CD4-positive, alpha-beta T cell (primary cell): ENCODE measurements at regions not wholly inside any gene's neighbourhood (a gene's known extent, or its start where the extent isn't known, plus 50 kb on each side); places are given as distances from the start of the nearest gene placed in this dataset.

Experiments
- ATAC-seq: fragments of 200-7000 bp; cut with Tn5 transposase; one replicate; pipeline ENCODE4 v1.10.0; 2022; ENCODE audit warnings: mild to moderate bottlenecking; ENCODE audit not compliant: poor library complexity
- CTCF ChIA-PET: fragments of 350-600 bp; sonication (Branson Sonifier 250); formaldehyde crosslinking; loops from one replicate; lab custom pipeline; 2021; ENCODE audit warnings: antibody characterized with exemption, inconsistent platforms; lab: Charles Lee
- POLR2A ChIA-PET: fragments of 350-600 bp; sonication (Branson Sonifier 250); formaldehyde crosslinking; loops from one replicate; lab custom pipeline; 2021; ENCODE audit warnings: antibody characterized with exemption, inconsistent platforms; lab: Charles Lee
- DNase-seq, 14 experiments: peaks; one replicate each; pipeline ENCODE4 v3.0.0-alpha.2; 2013 to 2020; ENCODE audit warnings: mixed read lengths in 2 of 14
- H3K27ac ChIP-seq, 2 donors: one replicate each; pipeline versions ENCODE4 v1.5.1 to v1.7.0; 2013; ENCODE audit warnings: low read length in 2 of 2, low read depth in 1 of 2, mild to moderate bottlenecking in 1 of 2
- H3K27me3 ChIP-seq, 2 experiments: 1 replicate in 1 of 2; 2 replicates in 1 of 2; pipeline versions ENCODE4 v1.6.1 to v1.7.0; 2013; ENCODE audit warnings: low read length in 2 of 2, control low read depth in 1 of 2, mild to moderate bottlenecking in 1 of 2, moderate library complexity in 1 of 2; ENCODE audit not compliant: insufficient read depth in 2 of 2, control insufficient read depth in 1 of 2
- H3K36me3 ChIP-seq: one replicate; pipeline ENCODE4 v1.6.1; 2013; ENCODE audit warnings: low read length, control low read depth; ENCODE audit not compliant: insufficient read depth
- H3K4me1 ChIP-seq: one replicate; pipeline ENCODE4 v1.6.1; 2013; ENCODE audit warnings: low read length, control low read depth; ENCODE audit not compliant: insufficient read depth
- H3K4me3 ChIP-seq: one replicate; pipeline ENCODE4 v1.5.1; 2013; ENCODE audit warnings: mild to moderate bottlenecking, low read length, moderate library complexity
- H3K9me3 ChIP-seq, 2 experiments: 1 replicate in 1 of 2; 2 replicates in 1 of 2; pipeline versions ENCODE4 v1.6.1 to v1.7.0; 2013; ENCODE audit warnings: low read length in 2 of 2, mild to moderate bottlenecking in 2 of 2, control low read depth in 1 of 2, moderate library complexity in 1 of 2; ENCODE audit not compliant: control insufficient read depth in 1 of 2, insufficient read depth in 1 of 2
- H3K27ac Mint-ChIP-seq: one replicate; pipeline ENCODE4 v1.8.0; 2020; ENCODE audit warnings: mixed read lengths
- H3K27me3 Mint-ChIP-seq: one replicate; pipeline ENCODE4 v1.8.0; 2021; ENCODE audit warnings: mixed read lengths
- H3K36me3 Mint-ChIP-seq: one replicate; pipeline ENCODE4 v1.8.0; 2021; ENCODE audit warnings: low read depth, mixed read lengths
- H3K4me1 Mint-ChIP-seq: one replicate; pipeline ENCODE4 v1.8.0; 2021; ENCODE audit warnings: low read depth, mixed read lengths
- H3K4me3 Mint-ChIP-seq: one replicate; pipeline ENCODE4 v1.8.0; 2020; ENCODE audit warnings: mild to moderate bottlenecking, mixed read lengths
- H3K9me3 Mint-ChIP-seq: one replicate; pipeline ENCODE4 v1.8.0; 2020; ENCODE audit warnings: mixed read lengths
- CTCF ChIP-seq: fragments of 200-600 bp; IDR thresholded peaks from one replicate; pipeline ENCODE4 v1.8.0; 2022; ENCODE audit warnings: antibody characterized with exemption, mild to moderate bottlenecking
- intact Hi-C, 2 experiments: fragments of 100-400 bp; cut with DNase I in 1 of 2; cut with micrococcal nuclease in 1 of 2; formaldehyde crosslinking; loops; one replicate each; pipeline versions ENCODE4 v1.15.1 to v1.9.0; 2023 to 2025; cut with DNase I, micrococcal nuclease

GRCh38 chr2:41994233-41994637, 53.6 kb upstream of the PKDCC start:
- Mint-ChIP-seq H3K9me3 (no peaks in the 10 kb centered on the region), H3K27me3 (peaks cover 20% of the 10 kb centered on the region), H3K4me3 (no peak overlapping the region), H3K4me1 (no peaks in the 10 kb centered on the region), H3K36me3 (no peaks in the 10 kb centered on the region), H3K27ac (no peak overlapping the region)
- Histone ChIP-seq H3K9me3 (peaks cover 0 to 7% of the 10 kb centered on the region in 2 experiments), H3K27ac (no peak overlapping the region), H3K4me1 (no peaks in the 10 kb centered on the region), H3K36me3 (no peaks in the 10 kb centered on the region), H3K4me3 (no peak overlapping the region), H3K27me3 (peaks cover 3 to 6% of the 10 kb centered on the region in 2 experiments)
- ChIA-PET POLR2A (no interaction called here), CTCF (no interaction called here)
- ATAC-seq (no peak), DNase-seq (no peak)
- no peak for TF ChIP-seq CTCF
- intact Hi-C loops: no loop called here

- intact Hi-C loops: no loop called here
- Histone ChIP-seq H3K4me1 (no peaks in the 10 kb centered on the region), H3K27ac (no peak overlapping the region), H3K4me3 (no peak overlapping the region), H3K9me3 (peaks cover 0 to 7% of the 10 kb centered on the region in 2 experiments), H3K27me3 (peaks cover 3 to 6% of the 10 kb centered on the region in 2 experiments), H3K36me3 (no peaks in the 10 kb centered on the region)
- Mint-ChIP-seq H3K9me3 (no peaks in the 10 kb centered on the region), H3K27ac (no peak overlapping the region), H3K4me3 (no peak overlapping the region), H3K4me1 (no peaks in the 10 kb centered on the region), H3K36me3 (no peaks in the 10 kb centered on the region), H3K27me3 (peaks cover 15% of the 10 kb centered on the region)
- ATAC-seq (no peak), DNase-seq (no peak)
- CTCF ChIA-PET: no interaction called here
- TF ChIP-seq CTCF: no peak
- POLR2A ChIA-PET: no interaction called here
Observed at GRCh38 chr2:41994661-41995060, 53.2 kb upstream of the PKDCC start.

GRCh38 chr2:41997561-41997960, 50.3 kb upstream of the PKDCC start:
- H3K4me1 ChIP-seq: no peaks in the 10 kb centered on the region
- Mint-ChIP-seq H3K4me1 (no peaks in the 10 kb centered on the region), H3K9me3 (no peaks in the 10 kb centered on the region), H3K36me3 (no peaks in the 10 kb centered on the region), H3K4me3 (no peak overlapping the region), H3K27me3 (peaks cover 4% of the 10 kb centered on the region), H3K27ac (no peak overlapping the region)
- TF ChIP-seq CTCF: no peak
- no peak overlapping the region for H3K27ac ChIP-seq
- H3K9me3 ChIP-seq: peaks cover 0 to 8% of the 10 kb centered on the region in 2 experiments
- ATAC-seq: no peak
- H3K4me3 ChIP-seq: no peak overlapping the region
- POLR2A ChIA-PET: no interaction called here
- no peaks in the 10 kb centered on the region for H3K36me3 ChIP-seq
- peaks cover 3 to 6% of the 10 kb centered on the region in 2 experiments for H3K27me3 ChIP-seq
- intact Hi-C loops: no loop called here
- CTCF ChIA-PET: no interaction called here
- no peak for DNase-seq
